GM23338 (cell line): ENCODE measurements at regions not wholly inside any gene's neighbourhood (a gene's known extent, or its start where the extent isn't known, plus 50 kb on each side); places are given as distances from the start of the nearest gene placed in this dataset.

ENCODE experiments used
- EZH2 ChIP-seq: fragments of 200-600 bp; sonication (generic); IDR thresholded peaks from one replicate; pipeline ENCODE4 v1.8.0; 2017; ENCODE audit warnings: antibody characterized with exemption, mild to moderate bottlenecking, low read depth; ENCODE audit not compliant: unreplicated experiment
- EZH2phosphoT487 ChIP-seq: fragments of 200-600 bp; sonication (generic); IDR thresholded peaks from one replicate; pipeline ENCODE4 v1.8.1; 2018; ENCODE audit warnings: antibody characterized with exemption; ENCODE audit not compliant: unreplicated experiment
- POLR2AphosphoS5 ChIP-seq: IDR thresholded peaks from 2 replicates; pipeline ENCODE4 v1.6.1; 2016; ENCODE audit warnings: antibody characterized with exemption, low read depth
- TF ChIP-seq, protein P1 (sequence below), 2 experiments: fragments of 200-600 bp in 1 of 2; sonication (generic) in 1 of 2; conservative IDR thresholded peaks; 2 replicates each; pipeline versions ENCODE4 v1.5.1 to v1.6.1; 2016 to 2017; ENCODE audit warnings: antibody characterized with exemption in 2 of 2, low read depth in 2 of 2, mild to moderate bottlenecking in 2 of 2, moderate library complexity in 1 of 2
- TF ChIP-seq, protein P2 (sequence below): IDR thresholded peaks from one replicate; pipeline ENCODE4 v1.6.1; 2018; ENCODE audit warnings: antibody characterized with exemption; ENCODE audit not compliant: unreplicated experiment

- TF ChIP-seq, protein P1, sequence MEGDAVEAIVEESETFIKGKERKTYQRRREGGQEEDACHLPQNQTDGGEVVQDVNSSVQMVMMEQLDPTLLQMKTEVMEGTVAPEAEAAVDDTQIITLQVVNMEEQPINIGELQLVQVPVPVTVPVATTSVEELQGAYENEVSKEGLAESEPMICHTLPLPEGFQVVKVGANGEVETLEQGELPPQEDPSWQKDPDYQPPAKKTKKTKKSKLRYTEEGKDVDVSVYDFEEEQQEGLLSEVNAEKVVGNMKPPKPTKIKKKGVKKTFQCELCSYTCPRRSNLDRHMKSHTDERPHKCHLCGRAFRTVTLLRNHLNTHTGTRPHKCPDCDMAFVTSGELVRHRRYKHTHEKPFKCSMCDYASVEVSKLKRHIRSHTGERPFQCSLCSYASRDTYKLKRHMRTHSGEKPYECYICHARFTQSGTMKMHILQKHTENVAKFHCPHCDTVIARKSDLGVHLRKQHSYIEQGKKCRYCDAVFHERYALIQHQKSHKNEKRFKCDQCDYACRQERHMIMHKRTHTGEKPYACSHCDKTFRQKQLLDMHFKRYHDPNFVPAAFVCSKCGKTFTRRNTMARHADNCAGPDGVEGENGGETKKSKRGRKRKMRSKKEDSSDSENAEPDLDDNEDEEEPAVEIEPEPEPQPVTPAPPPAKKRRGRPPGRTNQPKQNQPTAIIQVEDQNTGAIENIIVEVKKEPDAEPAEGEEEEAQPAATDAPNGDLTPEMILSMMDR (conservative IDR thresholded peaks at IDR 0.05; ENCODE audit: low read depth in 2 of 2): no peak
- TF ChIP-seq POLR2AphosphoS5 (no peak), EZH2 (no peak), EZH2phosphoT487 (no peak)
- TF ChIP-seq, protein P2, sequence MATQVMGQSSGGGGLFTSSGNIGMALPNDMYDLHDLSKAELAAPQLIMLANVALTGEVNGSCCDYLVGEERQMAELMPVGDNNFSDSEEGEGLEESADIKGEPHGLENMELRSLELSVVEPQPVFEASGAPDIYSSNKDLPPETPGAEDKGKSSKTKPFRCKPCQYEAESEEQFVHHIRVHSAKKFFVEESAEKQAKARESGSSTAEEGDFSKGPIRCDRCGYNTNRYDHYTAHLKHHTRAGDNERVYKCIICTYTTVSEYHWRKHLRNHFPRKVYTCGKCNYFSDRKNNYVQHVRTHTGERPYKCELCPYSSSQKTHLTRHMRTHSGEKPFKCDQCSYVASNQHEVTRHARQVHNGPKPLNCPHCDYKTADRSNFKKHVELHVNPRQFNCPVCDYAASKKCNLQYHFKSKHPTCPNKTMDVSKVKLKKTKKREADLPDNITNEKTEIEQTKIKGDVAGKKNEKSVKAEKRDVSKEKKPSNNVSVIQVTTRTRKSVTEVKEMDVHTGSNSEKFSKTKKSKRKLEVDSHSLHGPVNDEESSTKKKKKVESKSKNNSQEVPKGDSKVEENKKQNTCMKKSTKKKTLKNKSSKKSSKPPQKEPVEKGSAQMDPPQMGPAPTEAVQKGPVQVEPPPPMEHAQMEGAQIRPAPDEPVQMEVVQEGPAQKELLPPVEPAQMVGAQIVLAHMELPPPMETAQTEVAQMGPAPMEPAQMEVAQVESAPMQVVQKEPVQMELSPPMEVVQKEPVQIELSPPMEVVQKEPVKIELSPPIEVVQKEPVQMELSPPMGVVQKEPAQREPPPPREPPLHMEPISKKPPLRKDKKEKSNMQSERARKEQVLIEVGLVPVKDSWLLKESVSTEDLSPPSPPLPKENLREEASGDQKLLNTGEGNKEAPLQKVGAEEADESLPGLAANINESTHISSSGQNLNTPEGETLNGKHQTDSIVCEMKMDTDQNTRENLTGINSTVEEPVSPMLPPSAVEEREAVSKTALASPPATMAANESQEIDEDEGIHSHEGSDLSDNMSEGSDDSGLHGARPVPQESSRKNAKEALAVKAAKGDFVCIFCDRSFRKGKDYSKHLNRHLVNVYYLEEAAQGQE: no peak
These were observed 81.8 kb downstream of the LSM3 start for GRCh38 chr3:14260463-14260862.
